22Rv1 (cell line): ENCODE measurements at regions not wholly inside any gene's neighbourhood (a gene's known extent, or its start where the extent isn't known, plus 50 kb on each side); places are given as distances from the start of the nearest gene placed in this dataset.
"Not testable (repeated sequence)": the region's sequence is repeated elsewhere in the genome, so short reads cannot be mapped to it uniquely, and the experiment has no call there.

ENCODE experiments used
- H3K27ac ChIP-seq: fragments of 450-650 bp; 2 replicates; pipeline ENCODE4 v1.5.1; 2017

DNA sequence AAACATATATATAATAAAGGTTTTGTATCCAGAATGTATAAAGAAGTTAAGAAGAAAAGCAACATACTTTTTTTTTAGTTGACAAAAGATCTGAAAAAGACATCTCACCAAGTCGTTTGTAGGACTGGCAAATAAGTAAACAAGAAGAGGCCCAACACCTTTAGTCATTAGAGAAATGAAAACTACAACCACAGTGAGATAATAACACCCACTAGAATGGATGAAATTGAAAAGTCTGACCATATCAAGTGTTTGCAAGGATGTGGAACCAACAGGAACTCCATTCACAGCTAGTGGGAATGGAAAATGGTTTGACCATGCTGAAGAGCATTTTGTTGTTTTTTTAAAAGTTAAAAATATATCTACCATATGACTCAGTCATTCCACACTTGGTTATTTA is 54.0 kb upstream of the PLGLB2 start:
- H3K27ac ChIP-seq = not testable (repeated sequence)

DNA sequence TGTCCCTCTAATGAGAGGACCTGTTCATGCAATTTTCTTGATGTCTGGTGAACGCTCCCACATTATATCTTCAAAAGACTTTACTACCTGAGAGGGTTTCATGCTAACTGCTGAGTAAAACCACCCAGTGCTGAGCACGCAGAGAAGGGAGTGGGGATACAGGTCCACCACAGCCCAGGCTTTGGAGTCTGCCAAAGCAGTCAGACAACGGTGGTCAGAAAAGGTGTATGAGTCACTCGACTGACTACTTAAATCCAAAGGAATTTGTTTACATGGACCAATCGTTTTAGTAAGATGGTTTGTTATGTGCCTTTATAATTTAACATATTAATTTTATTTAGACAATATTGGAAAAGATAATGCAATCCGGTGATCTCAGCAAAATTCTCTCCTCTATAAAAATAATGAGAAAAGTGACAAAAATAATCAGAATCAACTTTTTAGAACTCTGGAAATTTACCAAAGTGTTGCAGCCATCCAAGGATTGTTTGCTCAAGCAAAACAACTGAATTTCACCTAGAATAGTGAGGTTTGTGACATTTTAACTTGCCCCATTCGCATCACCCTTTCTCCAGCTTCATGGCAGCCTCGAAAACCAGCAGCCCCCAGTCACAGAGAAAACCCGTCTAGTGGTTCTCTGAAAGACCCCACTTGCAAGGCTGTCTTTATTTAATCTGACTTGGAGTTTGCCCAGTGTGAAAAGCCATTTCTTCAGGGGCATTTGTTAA is 52.1 kb upstream of the PLGLB2 start:
- not testable (repeated sequence) for H3K27ac ChIP-seq
